ENCODE measurements at regions not wholly inside any gene's neighbourhood (a gene's known extent, or its start where the extent isn't known, plus 50 kb on each side); places are given as distances from the start of the nearest gene placed in this dataset.

- in situ Hi-C loops (cut with HindIII; ENCODE audit: low sequenced_read_pairs), result no loop called here
- H3K4me3 ChIP-seq (ENCODE audit: low read depth, low read length), result no peak overlapping the region
- DNase-seq (ENCODE audit: low read depth, low spot score), result no peak
- no peak for TF ChIP-seq CTCF (IDR thresholded peaks at IDR 0.05; ENCODE audit: low read depth, low read length)
Observed at GRCh38 chrX:120774606-120775005, 101.1 kb downstream of the CT47B1 start.

GRCh38 chrX:120773801-120774200 lies 101.9 kb downstream of the CT47B1 start:
- no peak for TF ChIP-seq CTCF (IDR thresholded peaks at IDR 0.05; ENCODE audit: low read depth, low read length)
- no peak for DNase-seq (ENCODE audit: low read depth, low spot score)
- no peak overlapping the region for H3K4me3 ChIP-seq (ENCODE audit: low read depth, low read length)
- in situ Hi-C loops (cut with HindIII; ENCODE audit: low sequenced_read_pairs), result no loop called here

GRCh38 chrX:120769576-120770341 lies 105.9 kb downstream of the CT47B1 start:
- H3K4me3 ChIP-seq (ENCODE audit: low read depth, low read length), result no peak overlapping the region
- peak; percentile 66 for DNase-seq (ENCODE audit: low read depth, low spot score)
- TF ChIP-seq CTCF (IDR thresholded peaks at IDR 0.05; ENCODE audit: low read depth, low read length), result peak; percentile 39
- in situ Hi-C loops (cut with HindIII; ENCODE audit: low sequenced_read_pairs), result no loop called here

GRCh38 chrX:120768681-120769080 lies 107.0 kb downstream of the CT47B1 start:
- peak; percentile 45 for DNase-seq (ENCODE audit: low read depth, low spot score)
- no peak for TF ChIP-seq CTCF (IDR thresholded peaks at IDR 0.05; ENCODE audit: low read depth, low read length)
- in situ Hi-C loops (cut with HindIII; ENCODE audit: low sequenced_read_pairs), result no loop called here
- no peak overlapping the region for H3K4me3 ChIP-seq (ENCODE audit: low read depth, low read length)

- DNase-seq (ENCODE audit: low read depth, low spot score), result peak; percentile 5
- in situ Hi-C loops (cut with HindIII; ENCODE audit: low sequenced_read_pairs), result no loop called here
- no peak for TF ChIP-seq CTCF (IDR thresholded peaks at IDR 0.05; ENCODE audit: low read depth, low read length)
- H3K4me3 ChIP-seq (ENCODE audit: low read depth, low read length), result no peak overlapping the region
Observed at GRCh38 chrX:120768254-120768653, 107.4 kb downstream of the CT47B1 start.

- no peak for TF ChIP-seq CTCF (IDR thresholded peaks at IDR 0.05; ENCODE audit: low read depth, low read length)
- no peak overlapping the region for H3K4me3 ChIP-seq (ENCODE audit: low read depth, low read length)
- in situ Hi-C loops (cut with HindIII; ENCODE audit: low sequenced_read_pairs), result no loop called here
- no peak for DNase-seq (ENCODE audit: low read depth, low spot score)
Observed at GRCh38 chrX:120763269-120763668, 112.4 kb downstream of the CT47B1 start.
